NT2/D1 (cell line): ENCODE measurements at regions not wholly inside any gene's neighbourhood (a gene's known extent, or its start where the extent isn't known, plus 50 kb on each side); places are given as distances from the start of the nearest gene placed in this dataset.
"Not testable (repeated sequence)": the region's sequence is repeated elsewhere in the genome, so short reads cannot be mapped to it uniquely, and the experiment has no call there.

ENCODE experiments used
- DNase-seq: peaks from one replicate; pipeline ENCODE4 v3.0.0-alpha.2; 2011; ENCODE audit warnings: low read depth, low spot score
- H3K27me3 ChIP-seq: 2 replicates; pipeline ENCODE4 v1.6.0; 2011; ENCODE audit warnings: mild to moderate bottlenecking; ENCODE audit not compliant: insufficient read length, insufficient read depth
- H3K36me3 ChIP-seq: 2 replicates; pipeline ENCODE4 v1.6.1; 2011; ENCODE audit warnings: mild to moderate bottlenecking, low read length, mixed read lengths; ENCODE audit not compliant: insufficient read depth, insufficient read length
- H3K4me1 ChIP-seq: 2 replicates; pipeline ENCODE4 v1.5.1; 2011; ENCODE audit not compliant: insufficient read depth, insufficient read length
- H3K4me3 ChIP-seq: 2 replicates; pipeline ENCODE4 v1.5.1; 2011; ENCODE audit warnings: low read depth; ENCODE audit not compliant: insufficient read length
- H3K9ac ChIP-seq: 2 replicates; pipeline ENCODE4 v1.6.0; 2011; ENCODE audit warnings: low read depth; ENCODE audit not compliant: insufficient read length
- H3K9me3 ChIP-seq: 2 replicates; pipeline ENCODE4 v1.5.1; 2011; ENCODE audit warnings: mild to moderate bottlenecking, low read length; ENCODE audit not compliant: insufficient read depth
- SUZ12 ChIP-seq: IDR thresholded peaks from 2 replicates; pipeline ENCODE4 v1.6.1; 2011; ENCODE audit not compliant: insufficient read length, insufficient read depth; ENCODE audit errors: extremely low read depth
- YY1 ChIP-seq: IDR thresholded peaks from 2 replicates; pipeline ENCODE4 v1.6.1; 2011; ENCODE audit not compliant: insufficient read length, insufficient read depth
- ZNF274 ChIP-seq: IDR thresholded peaks from 2 replicates; pipeline ENCODE4 v1.6.1; 2011; ENCODE audit warnings: mild to moderate bottlenecking, low read depth, low read length

DNA sequence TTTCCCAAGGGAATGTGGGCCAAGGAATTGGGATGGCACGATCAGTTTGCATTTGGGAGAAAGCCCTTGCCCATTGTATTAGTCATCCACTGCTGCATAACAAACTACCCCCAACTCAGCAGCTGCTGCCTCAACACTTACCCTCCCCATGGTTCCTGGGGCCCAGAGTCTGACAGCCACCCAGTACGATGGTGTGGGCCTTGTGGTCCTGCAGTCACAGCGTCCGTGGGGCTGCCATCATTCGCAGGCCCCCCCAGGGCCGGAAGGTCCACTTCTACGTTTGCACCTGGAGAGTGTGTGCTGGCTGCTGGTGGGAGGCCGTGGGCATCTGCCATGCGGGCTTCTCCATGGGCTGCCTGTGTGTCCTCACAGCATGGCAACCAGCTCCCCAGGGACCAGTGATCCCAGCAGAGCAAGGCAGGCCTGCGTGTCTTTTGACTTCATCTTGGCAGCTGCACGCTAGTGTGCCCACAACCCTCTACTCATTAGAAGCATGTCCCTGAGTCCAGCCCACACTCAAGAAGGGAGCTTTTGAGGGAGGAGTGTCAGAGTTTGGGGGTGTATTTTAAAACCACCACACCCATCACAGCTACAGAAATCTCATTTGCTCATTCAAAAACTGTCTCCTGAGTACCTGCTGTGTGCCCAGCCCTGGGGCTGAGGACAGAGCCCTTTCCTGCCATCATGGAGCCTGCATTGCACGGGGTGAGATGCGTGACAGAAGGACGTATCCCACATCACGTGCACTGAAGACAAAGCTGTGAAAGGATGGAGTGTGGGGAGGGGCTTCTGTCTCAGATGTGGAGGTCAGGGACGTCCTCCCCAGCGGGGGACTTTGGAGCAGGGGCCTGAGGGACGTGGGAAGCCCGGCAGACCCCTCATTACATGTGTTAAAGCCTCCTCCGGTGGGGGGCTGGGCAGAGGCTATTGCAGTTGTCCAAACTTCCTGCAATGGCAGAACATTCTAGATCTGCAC lies 185.0 kb upstream of the ZNF469 start:
- no peak overlapping the region for H3K4me3 ChIP-seq

DNA sequence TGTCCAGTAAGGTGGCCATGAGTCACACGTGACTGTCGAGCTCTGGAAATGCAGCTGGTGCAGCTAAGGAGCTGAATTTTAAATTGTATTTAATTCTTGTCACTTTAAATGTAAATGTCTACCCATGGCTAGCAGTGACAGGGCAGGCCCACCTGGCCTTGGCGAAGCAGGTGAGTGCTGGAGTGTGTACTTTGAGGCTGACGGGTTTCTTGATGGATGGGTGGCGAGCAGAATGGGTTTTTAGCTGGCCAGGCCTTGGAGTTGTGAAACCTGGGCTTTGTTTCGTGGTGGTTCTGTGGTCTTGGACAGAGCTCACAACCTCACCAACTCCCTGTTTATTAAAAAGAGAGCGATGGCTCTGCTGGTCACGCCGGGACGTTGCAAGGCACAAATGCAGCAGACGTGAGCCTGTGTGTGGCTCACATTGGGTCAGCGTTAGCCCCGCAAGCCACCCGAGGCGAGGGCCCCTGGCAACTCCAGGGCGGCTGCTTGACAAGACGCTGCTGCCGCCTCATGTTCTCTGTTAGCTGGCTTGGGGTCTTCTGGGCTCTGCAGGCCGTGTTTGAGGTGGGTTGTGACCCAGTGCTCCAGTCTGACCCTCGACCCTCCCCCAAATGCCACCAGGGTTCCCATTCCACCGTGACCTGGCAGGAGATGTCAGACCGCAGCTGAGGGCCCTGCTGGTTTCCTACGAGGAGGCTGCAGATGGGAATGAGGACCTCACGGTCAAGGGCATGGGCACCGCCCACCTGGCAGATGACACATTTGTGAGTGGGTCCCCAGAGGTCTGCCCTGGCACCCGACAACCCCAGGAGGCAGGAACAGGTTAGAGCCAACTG lies 184.1 kb upstream of the ZNF469 start:
- H3K27me3 ChIP-seq: not testable (repeated sequence)

More for the DNA sequence above, 185.0 kb upstream of the ZNF469 start:
- TF ChIP-seq SUZ12 (no peak), YY1 (no peak), ZNF274 (no peak)
- H3K27me3 ChIP-seq: no peaks in the 10 kb centered on the region
- H3K4me1 ChIP-seq: peaks cover 2% of the 10 kb centered on the region
- no peak for DNase-seq
- no peaks in the 10 kb centered on the region for H3K36me3 ChIP-seq
- H3K9ac ChIP-seq: no peak overlapping the region
- H3K9me3 ChIP-seq: no peaks in the 10 kb centered on the region

GRCh38 chr16:88199296-88200153 lies 183.2 kb upstream of the ZNF469 start:
- H3K27me3 ChIP-seq, H3K9ac ChIP-seq, DNase-seq, H3K4me1 ChIP-seq, H3K36me3 ChIP-seq, H3K4me3 ChIP-seq, H3K9me3 ChIP-seq: not testable (repeated sequence)

More for the DNA sequence above, 184.1 kb upstream of the ZNF469 start:
- H3K4me3 ChIP-seq, H3K4me1 ChIP-seq, H3K9ac ChIP-seq, DNase-seq, H3K36me3 ChIP-seq, H3K9me3 ChIP-seq: not testable (repeated sequence)

GRCh38 chr16:88200154-88200895 lies 182.4 kb upstream of the ZNF469 start:
- H3K27me3 ChIP-seq, H3K4me3 ChIP-seq, H3K9me3 ChIP-seq, H3K9ac ChIP-seq, H3K36me3 ChIP-seq, DNase-seq, H3K4me1 ChIP-seq: not testable (repeated sequence)

DNA sequence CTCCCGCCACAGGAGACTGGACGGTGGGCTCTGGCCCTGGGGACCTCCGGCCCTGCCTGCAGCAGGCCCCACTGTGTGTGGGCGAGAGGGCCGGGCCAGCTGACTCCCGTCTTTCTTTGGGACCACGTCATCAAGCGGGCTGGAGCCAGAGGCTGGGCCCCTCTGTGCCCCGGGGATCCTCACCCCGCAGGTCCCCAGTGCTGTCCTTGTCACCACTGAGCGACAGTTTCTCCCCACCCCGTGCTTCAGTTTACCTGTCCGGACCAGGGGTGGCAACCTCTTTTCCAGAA lies 181.9 kb upstream of the ZNF469 start:
- no peak for DNase-seq
- no peaks in the 10 kb centered on the region for H3K36me3 ChIP-seq
- H3K9ac ChIP-seq: no peak overlapping the region
- H3K4me3 ChIP-seq: no peak overlapping the region
- H3K27me3 ChIP-seq: no peaks in the 10 kb centered on the region
- no peaks in the 10 kb centered on the region for H3K9me3 ChIP-seq
- no peak for TF ChIP-seq ZNF274
- TF ChIP-seq YY1: no peak
- TF ChIP-seq SUZ12: no peak
- peaks cover 2% of the 10 kb centered on the region for H3K4me1 ChIP-seq

DNA sequence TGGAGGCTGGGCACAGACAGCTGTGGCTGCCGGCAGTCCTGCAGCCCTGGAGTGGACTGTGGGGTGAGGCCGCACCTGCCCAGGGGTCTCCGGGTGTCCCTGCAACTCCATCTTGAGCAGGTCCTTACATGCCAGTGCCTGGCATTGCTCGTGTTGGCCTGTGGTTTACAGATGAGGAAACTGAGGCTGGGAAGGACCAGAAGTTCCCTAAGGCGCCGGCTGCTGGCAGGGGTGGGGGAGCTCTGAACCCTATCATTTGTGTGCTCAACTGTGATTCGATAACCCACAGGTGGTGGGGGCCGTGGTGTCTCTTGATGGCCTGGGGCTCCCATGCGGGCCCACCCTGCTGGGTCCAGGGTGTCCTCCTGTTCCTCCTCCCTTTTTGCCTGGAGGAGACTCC lies 181.1 kb upstream of the ZNF469 start:
- not testable (repeated sequence) for H3K4me1 ChIP-seq, DNase-seq, H3K9me3 ChIP-seq, H3K4me3 ChIP-seq, H3K9ac ChIP-seq, H3K36me3 ChIP-seq, H3K27me3 ChIP-seq

DNA sequence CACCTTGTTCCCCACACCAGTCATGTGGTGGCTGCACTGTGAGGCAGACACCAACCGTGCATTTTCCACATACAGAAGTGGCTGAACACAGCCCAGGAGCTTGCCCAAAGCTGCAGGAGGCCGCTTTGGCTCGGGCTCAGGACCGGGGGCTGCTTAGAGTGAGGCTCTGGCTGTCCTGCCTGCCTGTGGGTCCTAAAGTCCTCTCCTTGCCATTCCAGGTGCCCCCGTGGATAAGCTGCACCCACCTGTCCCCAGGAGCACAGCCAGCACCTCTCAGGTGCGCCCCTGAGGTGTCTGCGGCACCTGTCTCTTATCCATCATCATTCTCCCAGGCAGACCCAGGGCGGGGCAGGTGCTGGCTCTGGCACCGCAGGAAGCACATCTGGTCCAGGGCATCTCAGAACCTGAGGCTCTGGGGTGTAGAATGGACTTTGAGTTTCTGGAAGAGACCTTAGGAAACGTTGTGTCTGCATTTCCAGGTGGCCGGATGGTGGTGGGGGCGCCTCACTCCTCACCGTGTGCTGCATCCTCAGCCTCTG lies 180.5 kb upstream of the ZNF469 start:
- Histone ChIP-seq H3K9ac (no peak overlapping the region), H3K36me3 (no peaks in the 10 kb centered on the region), H3K4me3 (no peak overlapping the region), H3K4me1 (peaks cover 2% of the 10 kb centered on the region), H3K27me3 (no peaks in the 10 kb centered on the region), H3K9me3 (no peaks in the 10 kb centered on the region)
- no peak for DNase-seq
- TF ChIP-seq YY1 (no peak), SUZ12 (no peak), ZNF274 (no peak)

DNA sequence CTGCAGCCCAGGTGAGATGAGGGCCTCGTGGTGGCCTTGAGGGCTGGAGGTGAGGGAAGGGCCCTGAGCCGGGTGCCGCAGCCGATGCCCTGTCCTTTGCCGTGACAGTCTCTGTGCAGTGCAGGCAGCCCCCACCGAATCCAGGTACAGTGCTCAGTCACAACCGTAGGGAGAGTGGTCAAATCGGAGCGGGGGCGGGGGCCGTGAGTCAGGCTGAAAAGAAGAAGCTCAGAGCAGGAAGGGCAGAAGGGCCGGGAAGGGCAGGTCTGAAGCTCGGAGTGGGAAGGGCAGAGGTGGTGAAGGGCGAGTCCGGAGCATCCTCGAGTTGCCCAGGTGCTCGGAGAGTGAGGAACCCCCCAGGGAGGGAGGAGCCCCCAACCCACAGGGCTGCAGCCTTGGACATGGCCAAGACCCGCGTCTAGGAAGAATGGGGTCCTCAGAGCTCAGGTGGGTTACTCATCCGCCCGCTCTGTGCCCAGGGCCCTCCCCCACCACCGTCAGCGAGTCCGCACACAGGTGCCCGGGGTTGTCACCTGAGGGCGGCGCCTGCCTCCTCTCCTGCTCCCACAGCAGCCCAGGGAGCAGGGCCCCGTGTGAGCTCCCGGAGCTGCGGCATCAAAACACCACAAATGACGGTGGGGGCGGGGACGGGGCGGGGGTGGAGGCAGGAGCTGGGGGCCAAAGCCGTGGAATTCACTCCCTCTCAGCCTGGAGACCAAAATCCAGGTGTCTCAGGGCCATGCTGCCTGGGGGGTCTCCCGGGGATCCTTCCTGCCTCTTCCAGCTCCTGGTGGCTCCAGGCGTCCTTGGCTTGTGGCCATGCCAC lies 179.7 kb upstream of the ZNF469 start:
- H3K4me1 ChIP-seq, H3K27me3 ChIP-seq, H3K9me3 ChIP-seq, H3K4me3 ChIP-seq, DNase-seq, H3K9ac ChIP-seq, H3K36me3 ChIP-seq: not testable (repeated sequence)

DNA sequence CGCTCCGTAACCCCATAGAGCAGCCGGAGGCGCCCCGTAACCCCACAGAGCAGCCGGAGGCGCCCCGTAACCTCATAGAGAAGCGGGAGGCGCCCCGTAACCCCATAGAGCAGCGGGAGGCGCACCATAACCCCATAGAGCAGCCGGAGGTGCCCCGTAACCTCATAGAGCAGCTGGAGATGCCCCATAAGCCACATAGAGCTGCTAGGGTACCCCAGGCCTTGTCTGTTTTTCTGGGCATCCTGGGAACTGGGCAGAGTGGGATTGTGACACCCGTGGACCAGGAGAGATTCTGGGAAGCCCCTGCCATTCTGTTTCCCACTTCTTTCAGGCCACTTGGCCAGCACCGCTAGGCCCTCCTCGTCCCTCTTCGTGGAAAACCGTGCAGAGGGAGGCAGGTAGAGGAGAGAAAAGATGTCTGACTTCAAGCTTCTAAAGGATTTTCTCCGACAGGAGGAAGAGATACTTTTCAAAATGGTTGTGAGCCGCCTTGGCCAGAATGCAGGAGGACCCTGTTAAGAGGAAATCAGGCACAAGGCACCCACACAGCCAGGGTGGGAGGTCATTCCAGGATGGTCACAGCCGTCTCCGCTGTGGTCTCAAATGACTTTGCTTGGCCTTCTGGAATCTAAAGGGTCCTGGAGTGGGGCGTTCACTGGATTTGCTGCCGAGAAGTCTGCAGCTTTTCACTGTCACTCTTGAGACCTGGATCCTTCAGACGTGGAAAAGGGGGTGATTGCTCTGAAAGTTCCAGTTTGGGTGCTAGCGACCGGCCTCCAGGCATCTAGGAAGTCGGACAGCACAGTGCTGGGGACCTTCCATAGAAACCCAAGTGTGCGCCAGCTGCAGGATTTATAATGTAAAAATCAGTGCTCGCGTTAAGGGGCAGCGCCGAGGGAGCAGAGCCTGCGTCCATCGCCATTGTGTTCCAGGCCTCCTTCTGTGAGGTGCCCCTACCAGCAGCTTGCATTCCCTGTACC lies 178.3 kb upstream of the ZNF469 start:
- H3K9me3 ChIP-seq, H3K36me3 ChIP-seq, H3K9ac ChIP-seq, H3K4me3 ChIP-seq, H3K27me3 ChIP-seq, H3K4me1 ChIP-seq, DNase-seq: not testable (repeated sequence)
